Activated gamma-delta T cell (primary cell): ENCODE measurements at regions not wholly inside any gene's neighbourhood (a gene's known extent, or its start where the extent isn't known, plus 50 kb on each side); places are given as distances from the start of the nearest gene placed in this dataset.

ENCODE experiments used
- DNase-seq: peaks from one replicate; lab custom pipeline; 2025; lab: John Stamatoyannopoulos, UW

DNA sequence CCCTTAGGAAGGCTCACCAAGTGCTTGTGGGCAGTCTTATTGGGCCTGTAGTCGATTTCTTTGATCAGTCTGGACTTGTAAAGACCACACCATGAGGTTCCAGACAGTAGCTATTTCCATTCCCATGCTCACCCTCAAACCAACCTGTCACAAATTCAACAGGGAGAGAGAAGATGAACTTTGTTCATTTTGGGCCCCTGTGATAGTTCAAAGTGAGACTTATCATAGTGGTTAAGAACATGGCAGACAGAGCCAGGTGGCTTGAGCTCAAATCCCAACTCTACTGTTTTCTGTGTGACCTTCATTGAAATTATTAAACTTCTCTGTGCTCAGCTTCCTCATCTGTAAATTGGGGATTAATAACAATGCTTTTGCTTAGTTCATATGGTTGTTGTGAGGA is 53.9 kb upstream of the CTLA4 start:
- no peak for DNase-seq

DNA sequence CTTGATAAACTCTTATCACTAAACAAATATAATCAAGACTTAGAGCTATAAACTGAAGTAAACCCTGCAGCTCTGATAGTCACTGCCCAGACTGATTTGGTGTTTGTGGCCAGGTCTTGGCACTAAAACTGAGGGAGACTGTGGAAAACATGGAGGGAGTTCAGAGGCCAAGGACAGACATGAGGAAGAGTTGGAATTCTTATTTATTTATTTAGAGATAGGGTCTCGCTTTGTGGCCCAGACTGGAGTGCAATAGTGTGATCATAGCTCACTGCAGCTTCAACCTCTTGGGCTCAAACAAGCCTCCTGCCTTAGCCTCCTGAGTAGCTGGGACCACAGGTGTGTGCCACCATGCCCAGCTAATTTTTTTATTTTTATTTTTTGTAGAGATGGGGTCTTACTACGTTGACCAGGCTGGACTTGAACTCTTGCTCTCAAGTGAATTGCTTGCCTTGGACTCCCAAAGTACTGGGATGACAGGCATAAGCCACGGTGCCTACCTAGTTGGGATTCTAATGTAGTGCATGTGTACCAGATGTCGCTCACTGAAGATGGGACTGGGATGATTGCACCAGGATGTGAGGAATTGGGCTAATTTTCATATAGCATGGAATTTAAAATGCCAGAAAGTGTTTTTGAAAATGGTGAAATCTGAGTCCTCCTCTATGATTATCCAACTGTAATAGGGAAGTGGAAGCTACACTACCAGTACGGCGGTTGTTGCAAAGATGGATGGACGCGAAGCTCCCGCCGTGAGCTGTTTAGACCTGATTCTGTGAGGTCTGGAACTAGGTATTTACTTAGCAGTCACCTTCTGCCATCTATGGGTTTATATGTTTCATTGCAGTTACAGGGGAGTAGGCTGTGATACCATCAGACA is 52.7 kb upstream of the CTLA4 start:
- DNase-seq = no peak

DNA sequence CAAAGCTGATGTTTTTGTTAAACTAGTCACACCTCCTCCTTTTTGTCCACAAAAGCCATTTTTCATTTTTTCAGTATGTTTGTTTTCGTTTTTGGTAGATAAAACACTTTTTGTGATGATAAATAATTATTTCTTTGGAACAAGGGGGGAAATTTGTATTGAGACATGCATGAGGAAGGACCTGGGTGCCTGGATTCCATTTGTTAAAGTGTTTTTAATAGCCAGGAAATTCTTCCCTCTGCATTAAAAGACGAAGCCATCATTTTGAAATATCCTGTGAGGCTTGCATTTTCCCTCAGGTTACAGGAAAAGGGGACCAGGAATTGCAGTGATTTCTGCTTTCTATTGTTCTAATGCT is 52.1 kb upstream of the CTLA4 start:
- DNase-seq = no peak

DNA sequence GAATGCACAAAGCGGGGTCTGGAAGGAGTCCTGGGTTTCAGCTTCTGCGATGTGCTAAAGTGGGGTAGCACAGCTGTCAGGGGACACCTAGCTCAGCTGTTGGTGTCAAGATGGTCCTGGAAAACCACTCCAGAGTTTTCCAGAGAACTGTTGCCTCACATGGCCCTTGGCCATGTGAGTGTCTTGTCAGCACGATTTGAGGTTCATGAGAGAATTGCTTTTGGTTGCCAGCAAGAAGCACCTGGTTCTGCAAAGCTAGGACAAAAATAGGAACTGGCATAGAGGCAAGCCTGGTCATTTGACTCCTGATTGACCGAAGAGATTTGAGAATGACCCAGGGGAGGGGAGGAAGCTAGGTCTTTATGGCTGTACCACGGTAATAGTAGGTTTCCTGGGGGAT is 50.4 kb upstream of the CTLA4 start:
- no peak for DNase-seq
